Small intestine (tissue), 7 donors: ENCODE measurements at regions not wholly inside any gene's neighbourhood (a gene's known extent, or its start where the extent isn't known, plus 50 kb on each side); places are given as distances from the start of the nearest gene placed in this dataset.
"Not testable (repeated sequence)": the region's sequence is repeated elsewhere in the genome, so short reads cannot be mapped to it uniquely, and the experiment has no call there.

ENCODE experiments used
- DNase-seq, 2 donors: peaks; one replicate each; pipeline versions ENCODE4 v3.0.0 to v3.0.0-alpha.2; 2013
- FAIRE-seq: peaks from 2 replicates; lab custom pipeline; 2012; peaks lifted over from hg19 to GRCh38; lab: Jason Lieb, UNC
- H3K27ac ChIP-seq, 3 donors: one replicate each; pipeline ENCODE4 v1.5.1; 2013; ENCODE audit warnings: low read length in 2 of 3, mild to moderate bottlenecking in 2 of 3, control low read depth in 1 of 3, inconsistent platforms in 1 of 3, low read depth in 1 of 3, moderate library complexity in 1 of 3
- H3K27me3 ChIP-seq, 3 donors: one replicate each; pipeline ENCODE4 v1.6.1; 2013; ENCODE audit warnings: low read length in 3 of 3, inconsistent platforms in 1 of 3; ENCODE audit not compliant: control insufficient read depth in 3 of 3, insufficient read depth in 3 of 3
- H3K36me3 ChIP-seq, 3 donors: one replicate each; pipeline ENCODE4 v1.6.1; 2013; ENCODE audit warnings: low read length in 3 of 3, inconsistent platforms in 1 of 3, low read depth in 1 of 3, mild to moderate bottlenecking in 1 of 3, moderate library complexity in 1 of 3; ENCODE audit not compliant: control insufficient read depth in 3 of 3, insufficient read depth in 2 of 3
- H3K4me1 ChIP-seq, 3 donors: one replicate each; pipeline ENCODE4 v1.6.1; 2013; ENCODE audit warnings: low read length in 2 of 3, inconsistent platforms in 1 of 3, low read depth in 1 of 3, mild to moderate bottlenecking in 1 of 3, moderate library complexity in 1 of 3; ENCODE audit not compliant: control insufficient read depth in 3 of 3, insufficient read depth in 2 of 3
- H3K4me3 ChIP-seq, 3 donors: one replicate each; pipeline ENCODE4 v1.5.1; 2013; ENCODE audit warnings: low read length in 3 of 3, control low read depth in 1 of 3, inconsistent platforms in 1 of 3, low read depth in 1 of 3, mild to moderate bottlenecking in 1 of 3, moderate library complexity in 1 of 3
- H3K9me3 ChIP-seq, 2 donors: one replicate each; pipeline ENCODE4 v1.6.1; 2013; ENCODE audit warnings: low read depth in 1 of 2, low read length in 1 of 2; ENCODE audit not compliant: control insufficient read depth in 2 of 2, insufficient read depth in 1 of 2
- WGBS, 3 donors: extraction: QIAGEN DNeasy Blood & Tissue Kit; methylation state at CpG; one replicate each; pipeline ENCODE4 v1.1.7; 2013; 5-methylcytosine and 5-hydroxymethylcytosine counted together
- donor health status: healthy with polysubstance abuse.
- donor health status: control.
- donor health status: control.
- donor health status: Bipolar disorder and iron deficiency.
- donor health status: healthy.

DNA sequence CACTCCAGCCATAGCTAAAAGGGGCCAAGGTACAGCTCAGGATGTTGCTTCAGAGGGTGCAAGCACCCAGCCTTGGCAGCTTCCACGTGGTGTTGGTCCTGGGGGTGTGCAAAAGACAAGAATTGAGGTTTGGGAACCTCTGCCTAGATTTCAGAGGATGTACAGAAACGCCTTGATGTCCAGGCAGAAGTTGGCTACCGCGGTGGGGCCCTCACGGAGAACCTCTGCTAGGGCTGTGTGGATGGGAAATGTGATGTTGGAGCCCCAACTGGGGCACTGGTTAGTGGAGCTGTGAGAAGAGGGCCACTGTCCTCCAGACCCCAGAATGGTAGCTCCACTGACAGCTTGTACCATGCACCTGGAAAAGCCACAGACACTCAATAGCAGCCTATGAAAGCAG lies 380.6 kb downstream of the IL20RB start:
- FAIRE-seq, H3K4me1 ChIP-seq, H3K4me3 ChIP-seq, H3K27ac ChIP-seq, H3K27me3 ChIP-seq, H3K36me3 ChIP-seq, DNase-seq: not testable (repeated sequence)
- peaks cover 0 to 12% of the 10 kb centered on the region in 2 donors for H3K9me3 ChIP-seq
- 46 to 76% (median 56%) methylated on average over 5 of the region's 5 CpGs for WGBS, 3 donors

DNA sequence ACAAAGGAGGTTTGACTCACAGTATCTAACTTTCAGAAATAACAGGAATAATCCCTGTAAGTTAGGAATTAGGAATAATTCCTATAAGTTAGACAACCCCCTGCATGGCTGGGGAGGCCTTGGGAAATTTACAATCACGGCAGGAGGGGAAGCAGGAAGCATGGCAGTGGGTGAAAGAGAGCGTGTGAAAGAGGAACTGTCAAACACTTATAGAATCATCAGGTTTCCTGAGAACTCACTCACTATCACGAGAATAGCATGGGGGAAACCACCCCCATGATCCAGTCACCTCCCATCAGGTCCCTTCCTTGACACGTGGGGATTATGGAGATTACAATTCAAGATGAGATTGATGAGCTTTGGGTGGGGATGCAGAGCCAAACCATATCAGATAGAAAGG lies 385.5 kb downstream of the IL20RB start:
- no peak for DNase-seq
- 17 to 28% (median 22%) methylated on average over 4 of the region's 4 CpGs for WGBS, 3 donors
- no peaks in the 10 kb centered on the region for H3K36me3 ChIP-seq
- no peak for FAIRE-seq
- peaks cover 0 to 9% of the 10 kb centered on the region in 2 donors for H3K9me3 ChIP-seq
- no peaks in the 10 kb centered on the region for H3K27me3 ChIP-seq
- no peaks in the 10 kb centered on the region for H3K4me1 ChIP-seq
- H3K4me3 ChIP-seq = no peak overlapping the region
- no peak overlapping the region for H3K27ac ChIP-seq

DNA sequence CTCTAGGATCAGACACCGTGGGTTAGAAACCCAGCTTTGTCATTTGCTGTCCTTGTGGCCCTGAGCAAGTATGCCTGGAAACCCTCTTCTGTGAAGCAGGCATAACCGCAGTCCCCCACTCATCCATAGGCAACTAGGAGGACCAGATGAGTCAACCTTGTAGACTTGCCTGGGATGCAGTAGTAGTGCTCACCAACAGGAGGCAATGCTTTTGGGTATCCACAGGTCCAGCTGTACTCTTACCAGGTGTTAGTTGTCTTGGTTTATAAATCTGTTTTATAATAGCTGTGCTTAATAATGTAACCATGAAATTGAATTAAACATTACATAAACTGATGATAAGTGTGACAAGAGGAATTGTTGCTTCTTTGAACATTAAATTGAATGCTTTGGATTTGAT lies 389.3 kb downstream of the IL20RB start:
- H3K36me3 ChIP-seq = no peaks in the 10 kb centered on the region
- 55 to 72% (median 67%) methylated on average over 2 of the region's 2 CpGs for WGBS, 3 donors
- DNase-seq (no peak), FAIRE-seq (no peak)
- H3K27ac ChIP-seq = no peak overlapping the region
- no peaks in the 10 kb centered on the region for H3K27me3 ChIP-seq
- no peaks in the 10 kb centered on the region for H3K4me1 ChIP-seq
- no peaks in the 10 kb centered on the region for H3K9me3 ChIP-seq
- H3K4me3 ChIP-seq = no peak overlapping the region

DNA sequence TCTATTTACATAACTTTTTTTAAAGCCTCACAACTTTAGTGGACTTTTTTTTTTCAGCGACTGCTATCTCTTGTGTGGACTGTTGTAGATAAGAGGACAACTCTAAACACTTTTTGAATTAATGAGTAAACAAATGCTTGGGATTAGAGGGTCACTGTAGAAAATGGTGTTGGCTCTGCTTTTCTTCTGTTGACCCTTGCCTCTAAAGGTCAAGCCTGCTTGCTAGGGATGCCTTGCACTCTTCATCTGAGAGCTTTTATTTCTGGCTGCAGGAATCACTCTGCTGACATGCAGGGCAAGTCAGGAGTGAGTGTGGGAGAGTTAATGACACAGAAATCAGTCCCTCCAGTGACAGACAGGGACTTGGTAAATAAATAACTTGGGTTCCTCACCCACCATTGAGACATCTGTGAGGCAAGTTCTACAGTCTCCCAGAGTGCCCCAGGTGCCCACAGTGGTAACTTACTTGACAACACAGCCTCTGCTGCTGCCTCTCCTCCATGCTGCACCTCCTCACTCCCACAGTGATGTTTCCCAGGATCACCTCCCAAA lies 390.1 kb downstream of the IL20RB start:
- no peaks in the 10 kb centered on the region for H3K27me3 ChIP-seq
- no peaks in the 10 kb centered on the region for H3K36me3 ChIP-seq
- H3K27ac ChIP-seq = no peak overlapping the region
- H3K9me3 ChIP-seq = no peaks in the 10 kb centered on the region
- no peak overlapping the region for H3K4me3 ChIP-seq
- H3K4me1 ChIP-seq = no peaks in the 10 kb centered on the region
- DNase-seq (no peak), FAIRE-seq (no peak)
- whole genome bisulfite sequencing, 3 donors = 19 to 26% (median 24%) methylated on average over 1 of the region's 1 CpG

GRCh38 chr3:137348936-137349335 lies 391.2 kb downstream of the IL20RB start:
- Histone ChIP-seq H3K27me3 (no peaks in the 10 kb centered on the region), H3K27ac (no peak overlapping the region), H3K36me3 (no peaks in the 10 kb centered on the region), H3K4me3 (no peak overlapping the region), H3K4me1 (no peaks in the 10 kb centered on the region), H3K9me3 (no peaks in the 10 kb centered on the region)
- WGBS, 3 donors = 62 to 67% (median 65%) methylated on average over 7 of the region's 7 CpGs
- DNase-seq (no peak), FAIRE-seq (no peak)

DNA sequence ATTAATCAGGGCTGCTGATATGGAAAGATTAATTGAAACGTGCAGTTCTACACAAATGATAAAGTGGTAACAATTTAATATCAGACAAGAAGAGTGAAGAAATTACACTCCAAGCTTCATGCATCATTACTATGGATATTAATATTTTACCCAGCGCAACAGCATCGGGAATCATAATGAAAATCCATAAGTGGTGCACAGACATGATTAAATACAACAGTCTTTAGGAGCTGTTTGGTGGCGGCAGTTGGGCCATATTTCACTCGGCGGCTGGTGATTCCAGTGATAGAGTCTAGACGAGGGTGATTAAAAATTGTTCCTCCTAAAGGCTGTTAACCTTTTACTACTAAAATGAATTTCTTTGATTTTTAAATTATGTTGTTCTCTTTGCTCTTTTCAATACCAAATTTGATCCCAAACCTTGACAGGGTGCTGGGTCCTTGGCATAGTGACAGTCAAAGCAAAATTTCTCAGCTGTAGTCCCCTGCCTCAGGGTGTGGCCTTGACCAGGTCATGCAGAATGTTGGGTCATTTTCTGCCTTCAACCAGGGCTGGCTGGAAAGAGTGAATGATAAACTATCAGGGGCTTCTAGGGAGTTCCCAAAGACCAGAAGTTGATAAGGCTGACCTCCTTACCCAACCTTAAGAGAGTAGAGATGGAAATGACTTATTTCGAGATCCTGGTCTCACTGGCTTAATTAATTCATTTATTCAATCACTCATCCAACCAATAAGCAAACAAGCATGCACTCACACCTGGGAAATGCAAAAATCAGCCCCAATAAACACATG lies 392.0 kb downstream of the IL20RB start:
- H3K27ac ChIP-seq = no peak overlapping the region
- no peak for DNase-seq
- FAIRE-seq = no peak
- WGBS, 3 donors = 75 to 81% (median 78%) methylated on average over 8 of the region's 8 CpGs
- H3K36me3 ChIP-seq = no peaks in the 10 kb centered on the region
- H3K9me3 ChIP-seq = no peaks in the 10 kb centered on the region
- H3K4me3 ChIP-seq = no peak overlapping the region
- no peaks in the 10 kb centered on the region for H3K27me3 ChIP-seq
- H3K4me1 ChIP-seq = no peaks in the 10 kb centered on the region

- no peak overlapping the region for H3K27ac ChIP-seq
- H3K4me1 ChIP-seq = no peaks in the 10 kb centered on the region
- no peak overlapping the region for H3K4me3 ChIP-seq
- no peaks in the 10 kb centered on the region for H3K36me3 ChIP-seq
- DNase-seq (no peak), FAIRE-seq (no peak)
- H3K9me3 ChIP-seq = peaks cover 0 to 16% of the 10 kb centered on the region in 2 donors
- no peaks in the 10 kb centered on the region for H3K27me3 ChIP-seq
- WGBS, 3 donors = 70 to 91% (median 81%) methylated on average over 2 of the region's 2 CpGs
Observed at GRCh38 chr3:137360531-137361201, 402.9 kb downstream of the IL20RB start.

- Histone ChIP-seq H3K27ac (no peak overlapping the region), H3K9me3 (peaks cover 0 to 5% of the 10 kb centered on the region in 2 donors)
Observed at GRCh38 chr3:137382005-137382594, 382.0 kb upstream of the SOX14 start.

More at GRCh38 chr3:137382005-137382594, 382.0 kb upstream of the SOX14 start:
- DNase-seq (no peak), FAIRE-seq (no peak)
- 54 to 86% (median 70%) methylated on average over 3 of the region's 3 CpGs for WGBS, 3 donors
- H3K4me3 ChIP-seq = no peak overlapping the region
- H3K4me1 ChIP-seq = no peaks in the 10 kb centered on the region
- no peaks in the 10 kb centered on the region for H3K36me3 ChIP-seq
- no peaks in the 10 kb centered on the region for H3K27me3 ChIP-seq
